GM18517 (cell line): ENCODE measurements at regions not wholly inside any gene's neighbourhood (a gene's known extent, or its start where the extent isn't known, plus 50 kb on each side); places are given as distances from the start of the nearest gene placed in this dataset.

Experiments
- ATAC-seq: cut with Tn5 transposase; IDR thresholded peaks from one replicate; pipeline ENCODE4 v1.9.1; 2021; ENCODE audit warnings: mild to moderate bottlenecking, moderate library complexity; ENCODE audit not compliant: unreplicated experiment

- no peak for ATAC-seq
Measured at GRCh38 chr7:79732535-79732934, 279.1 kb upstream of the MAGI2 start.

DNA sequence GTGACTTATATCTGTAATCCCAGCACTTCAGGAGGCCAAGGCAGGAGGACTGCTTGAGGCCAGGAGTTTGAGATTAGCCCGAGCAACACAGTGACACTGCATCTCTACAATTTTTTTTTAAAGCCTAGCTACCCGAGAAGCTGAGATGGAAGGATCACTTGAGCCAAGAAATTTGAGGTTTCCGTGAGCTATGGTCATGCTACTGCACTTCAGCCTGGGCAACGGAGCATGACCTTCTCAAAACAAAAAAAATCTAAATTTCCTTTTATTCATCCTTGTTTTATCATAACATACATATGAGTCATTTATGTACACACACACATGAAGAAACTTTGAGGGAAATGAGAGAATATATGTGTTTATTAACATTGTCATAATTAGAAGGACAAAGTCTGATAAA lies 277.5 kb upstream of the MAGI2 start:
- ATAC-seq = no peak

DNA sequence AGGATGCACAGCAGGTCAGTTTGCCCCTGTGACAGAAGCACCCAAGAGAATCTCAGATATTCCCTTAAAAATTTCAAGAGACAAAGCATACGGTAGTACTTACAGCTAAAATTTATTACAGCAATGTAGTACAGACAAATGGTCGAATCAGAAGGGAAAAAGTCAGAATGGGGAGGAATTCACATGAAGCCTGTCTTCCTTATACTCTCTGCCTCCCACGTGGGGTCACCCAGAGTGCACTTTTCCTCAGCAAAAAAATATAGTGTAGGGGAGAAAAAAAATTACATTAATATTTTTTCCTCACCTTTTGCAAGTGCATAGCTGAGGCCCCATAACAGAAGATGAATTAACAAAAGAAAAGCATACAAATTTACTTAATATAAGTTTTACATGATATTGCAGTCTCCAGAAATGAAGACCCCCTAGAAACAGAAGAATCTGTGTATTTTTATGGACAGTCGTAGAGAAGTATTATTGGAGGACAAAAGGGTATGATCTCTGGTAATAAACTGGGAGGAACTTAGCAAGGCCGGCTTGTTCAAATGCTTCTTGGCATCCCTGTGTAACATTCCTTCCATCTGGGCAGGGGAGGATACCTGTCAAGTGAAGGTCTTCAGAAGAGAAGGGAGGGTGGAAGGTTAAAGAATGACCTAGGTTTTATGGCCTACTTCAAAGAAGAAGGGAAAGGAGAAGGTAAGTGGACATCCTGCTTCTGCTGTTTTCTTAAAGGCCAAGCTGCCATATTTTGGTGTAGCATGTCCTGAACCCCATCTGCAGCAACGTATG lies 270.6 kb upstream of the MAGI2 start:
- ATAC-seq = no peak

DNA sequence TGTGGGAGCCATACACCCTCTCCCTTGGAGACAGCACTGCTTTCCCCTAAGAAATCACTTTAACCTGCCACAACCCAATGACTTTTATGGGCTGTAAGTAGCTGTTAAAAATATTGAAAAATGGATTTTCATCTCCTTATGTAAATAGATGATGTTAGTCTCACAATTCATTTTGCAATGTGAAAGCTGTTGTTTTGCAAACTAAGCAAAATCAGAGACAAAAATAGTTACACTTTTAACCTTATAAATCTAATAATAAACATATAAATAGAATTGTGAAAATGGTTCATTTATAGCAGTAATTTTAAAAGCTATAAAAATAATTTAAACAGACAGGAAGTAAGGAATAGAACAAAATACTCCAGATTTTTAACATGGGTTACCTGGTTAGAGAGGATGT lies 268.8 kb upstream of the MAGI2 start:
- no peak for ATAC-seq

GRCh38 chr7:79719216-79719615 lies 265.7 kb upstream of the MAGI2 start:
- ATAC-seq = no peak

GRCh38 chr7:79716329-79716728 lies 262.9 kb upstream of the MAGI2 start:
- ATAC-seq = no peak

DNA sequence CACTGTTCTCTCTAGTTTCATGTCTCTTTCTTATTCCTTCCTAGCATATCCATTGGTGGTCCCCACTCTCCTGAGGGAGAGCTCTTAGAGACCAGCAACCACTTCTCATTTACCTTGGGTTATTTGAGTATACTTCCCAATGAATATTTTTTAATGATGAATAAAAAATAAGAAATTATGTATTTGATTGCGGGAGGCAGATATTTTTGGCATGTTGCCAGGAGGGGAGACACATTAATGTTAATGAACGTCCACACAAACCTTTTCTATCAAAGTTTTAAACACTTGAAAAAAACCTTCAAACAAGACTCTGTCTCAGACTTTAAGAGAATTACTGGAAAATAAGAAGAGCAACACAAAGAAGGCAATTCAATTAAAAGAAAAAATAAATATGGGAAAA lies 260.6 kb upstream of the MAGI2 start:
- ATAC-seq = no peak

DNA sequence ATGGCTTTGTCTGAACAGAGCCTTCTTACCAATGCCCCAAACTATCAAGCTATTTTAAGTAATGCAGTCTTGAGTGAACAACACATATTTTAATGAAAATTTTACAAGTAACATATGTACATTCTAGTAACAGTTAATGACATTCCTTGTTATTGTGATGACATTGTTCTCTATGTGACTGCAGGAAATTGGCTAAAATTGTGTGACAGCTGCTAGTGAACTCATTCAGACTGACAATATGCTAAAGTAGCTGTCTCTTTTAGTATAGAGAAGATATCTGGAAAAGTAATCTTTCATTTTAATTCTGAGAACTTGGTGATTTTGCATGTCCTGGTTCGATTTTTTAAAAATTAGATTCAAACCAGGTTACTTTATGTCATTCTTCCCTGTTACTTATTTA lies 259.8 kb upstream of the MAGI2 start:
- ATAC-seq = no peak

GRCh38 chr7:79711660-79712059 lies 258.2 kb upstream of the MAGI2 start:
- no peak for ATAC-seq

DNA sequence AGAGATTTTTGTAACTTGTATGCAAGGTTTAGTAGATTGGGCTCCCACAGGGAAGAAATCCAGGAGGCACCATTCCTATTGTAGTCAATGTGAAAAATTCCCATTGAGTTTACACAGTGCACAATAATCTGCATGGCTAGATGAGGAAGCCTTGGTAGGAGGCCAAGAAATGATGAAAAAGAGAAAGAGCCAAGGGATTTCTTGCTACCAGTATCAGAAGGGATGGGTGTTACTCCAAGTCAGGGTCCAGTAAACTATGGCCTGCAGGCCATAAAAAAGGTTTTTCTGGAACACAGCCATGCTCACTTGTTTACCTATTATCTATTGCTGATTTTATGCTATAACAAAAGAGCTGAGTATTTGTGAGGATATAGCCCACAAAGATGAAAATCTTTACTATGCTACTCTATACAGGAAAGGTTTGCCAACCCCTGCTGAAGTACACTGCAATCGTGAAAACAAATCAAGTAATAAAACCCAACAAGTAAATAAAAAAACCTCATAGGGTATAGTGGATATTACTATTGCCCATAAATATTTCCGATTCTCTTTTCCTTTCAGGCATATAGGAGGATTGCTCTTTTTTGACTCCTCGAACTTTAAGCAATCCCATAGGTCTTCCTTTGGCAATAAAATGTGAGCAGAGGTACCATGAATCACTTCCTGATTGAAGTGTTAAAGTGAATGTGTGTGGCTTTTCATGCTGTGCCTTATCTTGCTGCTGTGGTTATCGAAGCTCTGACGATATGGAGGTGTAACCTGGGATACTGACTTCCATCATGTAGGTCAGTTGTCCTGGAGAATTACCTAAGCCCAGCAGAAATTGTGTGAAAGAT lies 256.3 kb upstream of the MAGI2 start:
- no peak for ATAC-seq

- ATAC-seq = no peak
Measured at GRCh38 chr7:79702116-79702515, 248.6 kb upstream of the MAGI2 start.

- no peak for ATAC-seq
Measured at GRCh38 chr7:79692015-79692414, 238.5 kb upstream of the MAGI2 start.

DNA sequence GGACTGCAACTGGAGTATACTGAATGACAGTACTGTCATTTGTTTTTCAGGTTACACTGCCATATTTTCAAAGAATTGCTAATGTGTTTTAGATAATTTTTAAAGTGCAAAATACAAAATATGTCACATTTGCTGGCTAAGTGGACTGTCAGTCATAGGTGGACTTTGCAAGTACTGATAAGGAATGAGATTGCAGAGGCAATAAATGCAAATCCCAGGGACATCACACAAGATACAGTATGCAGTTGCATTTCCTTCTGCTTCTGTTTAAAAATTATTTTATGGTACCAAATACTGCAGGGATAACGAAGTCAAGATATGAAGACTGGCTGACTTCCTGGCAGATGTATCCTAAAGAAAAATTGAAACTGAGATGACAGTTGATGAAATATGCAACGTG lies 237.6 kb upstream of the MAGI2 start:
- no peak for ATAC-seq

- ATAC-seq = no peak
Measured at GRCh38 chr7:79684384-79684783, 230.9 kb upstream of the MAGI2 start.

DNA sequence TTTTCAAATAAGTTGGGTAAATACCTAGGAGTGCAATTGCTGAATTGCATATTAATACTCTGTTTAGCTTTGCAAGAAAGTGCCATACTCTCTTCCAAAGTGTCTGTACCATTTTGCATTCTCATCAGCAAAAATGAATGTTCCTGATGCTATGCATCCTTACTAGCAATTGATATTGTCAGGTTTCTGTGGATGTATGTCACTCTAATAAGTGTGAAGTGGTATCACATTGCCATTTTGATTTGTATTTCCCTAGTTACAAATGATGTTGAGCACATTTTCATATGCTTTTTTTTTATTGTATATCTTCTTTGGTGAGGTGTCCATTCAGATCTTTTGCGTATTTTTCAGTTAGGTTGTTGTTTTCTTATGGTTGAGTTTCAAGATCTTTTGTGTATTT lies 230.4 kb upstream of the MAGI2 start:
- no peak for ATAC-seq

GRCh38 chr7:79683185-79683890 lies 229.9 kb upstream of the MAGI2 start:
- no peak for ATAC-seq

GRCh38 chr7:79681454-79681853 lies 228.0 kb upstream of the MAGI2 start:
- no peak for ATAC-seq

DNA sequence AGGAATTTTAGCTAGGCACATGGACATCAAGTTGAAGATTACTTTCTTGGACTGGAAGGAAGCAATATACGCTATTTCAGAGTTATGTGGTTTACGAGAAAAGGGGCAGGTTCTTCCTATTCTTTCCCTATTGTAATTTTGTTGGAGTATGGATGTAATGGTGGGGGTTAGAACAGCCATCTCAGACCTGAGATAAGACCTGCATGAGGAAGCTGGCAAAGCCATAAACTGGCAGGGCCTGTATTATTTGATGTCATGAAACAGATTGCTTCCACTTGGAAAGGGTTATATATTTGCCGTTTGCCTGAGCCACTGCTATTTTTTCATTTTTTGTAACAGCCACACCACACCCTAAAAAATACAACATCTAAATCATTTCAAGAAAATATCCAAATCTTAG lies 220.5 kb upstream of the MAGI2 start:
- no peak for ATAC-seq

GRCh38 chr7:79673421-79673820 lies 220.0 kb upstream of the MAGI2 start:
- ATAC-seq = no peak

- no peak for ATAC-seq
Measured at GRCh38 chr7:79668292-79668691, 214.8 kb upstream of the MAGI2 start.

DNA sequence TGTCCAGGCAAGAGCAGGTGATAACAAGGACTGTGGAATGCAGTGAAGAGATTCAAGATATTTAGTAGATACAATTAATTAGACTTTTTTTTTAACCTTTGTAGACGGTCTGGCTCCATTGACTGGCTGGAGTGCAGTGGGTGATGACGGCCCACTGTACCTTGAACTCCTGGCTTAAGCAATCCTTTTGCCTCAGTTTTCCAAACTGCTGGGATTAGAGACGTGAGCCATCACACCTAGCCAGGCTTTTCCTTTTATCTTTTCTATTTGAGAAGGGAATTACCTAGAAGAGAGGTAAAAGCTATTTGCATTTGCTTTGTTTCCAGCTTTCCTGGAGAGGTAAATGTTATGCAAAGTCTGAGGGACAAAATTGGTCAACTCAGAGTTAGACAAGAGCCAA lies 213.0 kb upstream of the MAGI2 start:
- ATAC-seq = no peak
